OCI-LY3 (cell line): ENCODE measurements at regions not wholly inside any gene's neighbourhood (a gene's known extent, or its start where the extent isn't known, plus 50 kb on each side); places are given as distances from the start of the nearest gene placed in this dataset.

ENCODE experiments used
- EZH2phosphoT487 ChIP-seq: fragments of 200-600 bp; shearing (Covaris generic); IDR thresholded peaks from 2 replicates; pipeline ENCODE4 v1.6.1; 2018; ENCODE audit warnings: antibody characterized with exemption, mixed run types, low read depth
- TF ChIP-seq, protein P1 (sequence below): fragments of 200-600, 300-600 bp; sonication (generic); IDR thresholded peaks from 2 replicates; pipeline ENCODE4 v1.5.1; 2014; ENCODE audit warnings: antibody characterized with exemption, low read length, low read depth

GRCh38 chr15:94145046-94145445, 86.3 kb upstream of the MCTP2 start:
- TF ChIP-seq, protein P1, sequence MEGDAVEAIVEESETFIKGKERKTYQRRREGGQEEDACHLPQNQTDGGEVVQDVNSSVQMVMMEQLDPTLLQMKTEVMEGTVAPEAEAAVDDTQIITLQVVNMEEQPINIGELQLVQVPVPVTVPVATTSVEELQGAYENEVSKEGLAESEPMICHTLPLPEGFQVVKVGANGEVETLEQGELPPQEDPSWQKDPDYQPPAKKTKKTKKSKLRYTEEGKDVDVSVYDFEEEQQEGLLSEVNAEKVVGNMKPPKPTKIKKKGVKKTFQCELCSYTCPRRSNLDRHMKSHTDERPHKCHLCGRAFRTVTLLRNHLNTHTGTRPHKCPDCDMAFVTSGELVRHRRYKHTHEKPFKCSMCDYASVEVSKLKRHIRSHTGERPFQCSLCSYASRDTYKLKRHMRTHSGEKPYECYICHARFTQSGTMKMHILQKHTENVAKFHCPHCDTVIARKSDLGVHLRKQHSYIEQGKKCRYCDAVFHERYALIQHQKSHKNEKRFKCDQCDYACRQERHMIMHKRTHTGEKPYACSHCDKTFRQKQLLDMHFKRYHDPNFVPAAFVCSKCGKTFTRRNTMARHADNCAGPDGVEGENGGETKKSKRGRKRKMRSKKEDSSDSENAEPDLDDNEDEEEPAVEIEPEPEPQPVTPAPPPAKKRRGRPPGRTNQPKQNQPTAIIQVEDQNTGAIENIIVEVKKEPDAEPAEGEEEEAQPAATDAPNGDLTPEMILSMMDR: no peak
- no peak for TF ChIP-seq EZH2phosphoT487
